HG03565 (cell line): ENCODE measurements at regions not wholly inside any gene's neighbourhood (a gene's known extent, or its start where the extent isn't known, plus 50 kb on each side); places are given as distances from the start of the nearest gene placed in this dataset.

Experiments
- ATAC-seq: cut with Tn5 transposase; IDR thresholded peaks from one replicate; pipeline ENCODE4 v1.9.1; 2021; ENCODE audit warnings: mild to moderate bottlenecking, moderate library complexity; ENCODE audit not compliant: unreplicated experiment

- no peak for ATAC-seq
Measured at GRCh38 chr9:38315085-38315595, 77.4 kb upstream of the ALDH1B1 start.

GRCh38 chr9:38313421-38313820 is 79.1 kb upstream of the ALDH1B1 start:
- ATAC-seq = no peak

GRCh38 chr9:38312406-38312805 is 80.1 kb upstream of the ALDH1B1 start:
- no peak for ATAC-seq

- no peak for ATAC-seq
Measured at GRCh38 chr9:38311382-38312270, 80.9 kb upstream of the ALDH1B1 start.

DNA sequence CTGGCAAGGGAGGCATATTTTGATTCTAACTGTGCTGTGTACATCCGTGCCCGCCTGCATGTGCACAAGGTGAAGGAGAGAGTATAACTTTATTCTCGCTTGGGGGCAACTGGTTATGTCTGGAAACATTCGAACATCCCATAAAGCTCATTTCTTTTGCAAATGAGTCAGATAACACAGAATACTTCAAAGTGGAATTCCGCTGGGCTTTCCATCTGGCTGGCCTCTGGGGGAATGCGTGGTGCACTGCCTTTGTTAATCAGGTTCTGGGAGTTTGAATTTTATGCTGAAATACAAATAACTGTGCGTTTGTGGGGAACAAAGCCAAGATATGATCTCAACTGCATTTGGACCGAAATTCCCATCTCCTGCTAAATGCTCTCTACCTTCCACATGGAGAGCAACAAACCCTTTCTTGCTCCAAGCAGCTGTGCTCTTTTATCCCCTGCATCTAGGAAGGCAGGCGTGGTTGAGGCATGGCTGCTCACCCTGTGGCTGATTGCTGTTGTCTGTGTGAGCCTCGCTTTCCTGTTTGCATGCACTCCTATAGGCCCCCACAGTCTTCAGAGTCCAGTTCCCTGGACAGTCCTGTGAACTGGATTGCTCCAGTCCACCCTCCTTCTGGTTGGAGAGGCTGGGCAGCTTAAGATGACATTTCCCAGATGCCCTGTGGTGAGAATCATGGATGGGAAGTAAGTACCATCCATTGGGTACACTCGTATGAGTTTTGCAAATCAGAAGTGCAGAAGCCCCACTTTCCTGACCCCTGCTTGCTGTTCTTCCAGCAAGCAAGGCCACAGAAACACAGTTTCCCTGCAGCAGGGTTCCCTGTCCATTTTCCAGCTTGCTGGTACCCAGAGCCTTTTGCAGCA is 82.9 kb upstream of the ALDH1B1 start:
- ATAC-seq = no peak

GRCh38 chr9:38308136-38308535 is 84.4 kb upstream of the ALDH1B1 start:
- ATAC-seq = no peak

GRCh38 chr9:38306899-38307298 is 85.6 kb upstream of the ALDH1B1 start:
- no peak for ATAC-seq

GRCh38 chr9:38305582-38305981 is 86.9 kb upstream of the ALDH1B1 start:
- no peak for ATAC-seq

- ATAC-seq = no peak
Measured at GRCh38 chr9:38301376-38302106, 91.0 kb upstream of the ALDH1B1 start.

GRCh38 chr9:38299856-38300255 is 92.6 kb upstream of the ALDH1B1 start:
- ATAC-seq = no peak

- ATAC-seq = no peak
Measured at GRCh38 chr9:38298904-38299303, 93.6 kb upstream of the ALDH1B1 start.

DNA sequence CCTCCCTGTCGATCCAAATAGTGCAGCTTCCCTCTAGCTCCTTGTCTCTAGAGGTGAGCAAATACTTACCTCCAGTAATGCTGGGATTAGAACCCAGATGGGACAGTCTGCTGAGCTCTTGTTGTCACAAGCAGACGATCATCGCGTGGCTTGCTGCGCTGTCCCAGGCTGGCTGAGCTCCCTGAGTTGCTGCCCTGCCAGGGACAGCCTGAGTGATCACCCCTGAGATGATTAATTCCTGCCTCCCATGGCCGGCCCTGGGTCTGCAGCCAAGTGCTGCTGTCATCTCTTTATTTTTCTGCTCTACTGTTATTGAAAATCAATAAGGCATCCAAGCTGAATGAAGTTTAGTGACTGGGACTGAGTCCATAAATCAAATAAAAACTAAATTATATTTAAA is 94.0 kb upstream of the ALDH1B1 start:
- ATAC-seq = no peak

DNA sequence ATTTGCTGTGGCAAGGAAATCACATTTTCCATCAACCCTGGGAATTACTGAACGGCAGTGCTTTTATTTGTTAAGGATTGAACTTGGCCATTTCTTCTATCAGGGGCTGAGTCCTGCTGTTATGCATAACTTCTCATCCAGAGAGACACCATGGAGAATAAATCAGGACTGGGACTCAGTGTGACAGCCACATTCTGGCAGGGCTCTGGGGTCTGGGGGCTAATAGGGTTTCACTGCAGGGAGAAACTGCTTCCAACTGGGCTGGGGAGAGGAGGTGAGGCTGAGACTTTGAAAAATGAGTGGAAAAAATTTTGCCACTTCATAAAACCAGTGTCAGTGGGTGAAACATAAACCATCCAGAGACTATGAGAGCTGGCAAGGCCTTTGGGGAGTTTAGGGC is 95.7 kb upstream of the ALDH1B1 start:
- ATAC-seq = no peak

- no peak for ATAC-seq
Measured at GRCh38 chr9:38295764-38296163, 96.7 kb upstream of the ALDH1B1 start.

GRCh38 chr9:38294220-38294960 is 98.1 kb upstream of the ALDH1B1 start:
- ATAC-seq = no peak

DNA sequence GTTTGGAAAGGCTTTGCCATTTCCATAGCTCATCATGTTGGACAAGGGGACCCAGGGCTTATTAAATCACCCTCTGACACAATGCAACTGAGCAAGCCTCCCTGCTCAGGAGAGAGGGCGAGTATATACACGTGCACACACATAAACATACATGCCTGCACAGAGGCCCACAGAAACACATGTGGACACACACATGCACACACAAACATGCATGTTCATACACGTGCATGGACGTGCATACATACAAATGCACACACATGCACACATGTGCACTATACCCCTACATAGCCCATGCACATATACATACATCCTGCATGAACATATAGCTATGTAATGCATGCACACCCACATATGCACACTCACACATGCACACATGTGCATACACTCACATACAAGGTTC is 99.5 kb upstream of the ALDH1B1 start:
- ATAC-seq = no peak

DNA sequence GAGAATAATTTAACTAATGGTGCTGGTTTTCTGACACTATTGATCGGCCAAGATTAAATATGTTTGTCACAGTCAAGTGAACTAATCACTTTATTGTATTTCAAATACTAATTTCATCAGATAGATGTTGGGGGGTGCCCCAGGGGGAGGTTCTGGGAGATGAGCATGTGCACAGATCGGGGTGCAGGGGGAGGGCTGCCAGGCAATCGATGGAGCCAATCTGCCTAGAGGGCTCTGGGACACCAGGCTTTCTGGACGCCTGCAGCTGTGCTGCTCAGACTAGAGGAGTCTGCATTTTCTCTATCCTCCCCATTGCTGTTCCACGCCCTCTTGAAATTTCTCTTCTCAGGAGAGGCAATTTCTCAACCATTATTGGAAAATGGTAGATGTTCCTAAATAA is 100.0 kb upstream of the ALDH1B1 start:
- no peak for ATAC-seq

DNA sequence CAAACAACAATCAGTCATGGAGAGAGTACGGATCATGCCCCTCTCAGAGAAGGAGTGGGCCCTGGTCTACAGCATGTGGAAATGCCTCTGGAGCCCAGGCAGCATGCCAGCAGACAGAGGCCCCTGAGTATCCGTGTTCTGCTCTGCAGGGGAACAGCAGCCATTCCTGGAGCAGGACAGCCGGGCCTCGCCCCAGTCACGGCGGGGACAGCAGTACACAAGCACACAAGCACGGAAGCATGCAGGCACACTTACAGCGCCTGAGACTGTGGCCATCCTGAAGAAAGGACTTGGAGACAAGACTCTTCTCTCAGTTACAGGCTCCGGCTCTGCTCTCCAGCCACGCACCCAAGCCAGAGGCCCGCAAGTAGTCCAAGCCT is 102.6 kb upstream of the ALDH1B1 start:
- no peak for ATAC-seq

DNA sequence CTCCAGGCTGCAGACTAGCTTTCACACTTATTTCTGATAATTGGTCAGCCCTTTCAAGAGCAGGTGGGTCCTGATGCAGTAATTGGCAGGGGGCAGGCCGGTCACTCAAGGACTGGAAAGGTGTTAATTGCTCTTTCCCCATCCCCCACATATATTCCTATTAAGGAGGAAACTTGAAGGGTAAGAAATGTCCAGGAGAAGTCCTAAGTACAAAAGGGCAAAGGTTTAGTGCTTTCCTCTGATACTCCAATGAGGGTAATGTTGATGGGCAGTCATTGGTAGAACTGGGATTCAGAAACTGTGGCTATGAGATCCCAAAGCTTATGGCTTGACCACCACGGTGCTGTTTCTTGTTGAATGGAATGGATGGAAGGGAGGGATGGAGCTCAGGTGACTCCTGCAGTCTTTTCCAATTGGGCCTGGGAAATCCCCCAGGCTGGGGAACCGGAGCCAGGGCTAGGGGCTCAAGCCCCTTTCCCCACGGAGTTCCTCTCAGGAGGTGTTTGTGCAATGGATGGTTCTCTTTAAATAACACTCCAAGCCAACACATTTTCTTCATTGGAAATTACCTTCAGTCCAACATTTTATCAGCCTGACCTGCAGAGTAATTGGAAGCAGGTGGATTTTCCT is 103.2 kb upstream of the ALDH1B1 start:
- no peak for ATAC-seq

DNA sequence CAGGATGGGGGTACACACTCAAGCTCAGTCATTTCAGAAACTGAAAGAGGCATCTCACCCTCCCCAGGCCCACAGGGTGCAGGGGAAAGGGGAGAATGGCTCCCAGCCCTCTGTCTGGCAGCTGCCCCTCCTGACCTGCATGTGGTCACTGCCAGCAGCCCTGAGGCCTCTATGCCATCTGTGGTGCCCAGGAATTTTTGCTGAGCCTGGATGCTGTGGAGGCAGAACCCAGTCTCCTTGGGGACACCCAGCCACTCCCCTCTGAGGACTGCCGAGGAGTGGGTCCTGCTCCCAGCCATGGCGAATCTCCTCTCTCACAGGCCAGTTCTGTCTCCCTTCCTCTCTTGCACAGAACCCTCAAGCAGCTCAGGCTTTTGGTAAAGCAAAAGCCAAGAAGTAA is 104.0 kb upstream of the ALDH1B1 start:
- ATAC-seq = no peak
